ENCODE measurements at regions not wholly inside any gene's neighbourhood (a gene's known extent, or its start where the extent isn't known, plus 50 kb on each side); places are given as distances from the start of the nearest gene placed in this dataset.

- no peak overlapping the region for H3K9ac ChIP-seq (ENCODE audit: low read depth in 1 of 2, low read length in 2 of 2)
- no peaks in the 10 kb centered on the region for H3K36me3 ChIP-seq (ENCODE audit: control insufficient read depth in 4 of 4, insufficient read depth in 3 of 4, low read depth in 1 of 4, low read length in 3 of 4)
- H3K4me1 ChIP-seq (ENCODE audit: control insufficient read depth in 4 of 4, insufficient read depth in 4 of 4, low read length in 3 of 4) = no peaks in the 10 kb centered on the region
- H3K4me3 ChIP-seq (ENCODE audit: low read depth in 1 of 3, low read length in 3 of 3) = no peak overlapping the region
- H3K27me3 ChIP-seq (ENCODE audit: control insufficient read depth in 4 of 4, insufficient read depth in 4 of 4, low read length in 3 of 4) = no peaks in the 10 kb centered on the region
- no peaks in the 10 kb centered on the region for H3K9me3 ChIP-seq (ENCODE audit: control insufficient read depth in 4 of 4, low read length in 3 of 4)
- TF ChIP-seq GABPA (IDR thresholded peaks at IDR 0.05 in 1 of 2, conservative IDR thresholded peaks at IDR 0.05 in 1 of 2) (no peak), RXRA (IDR thresholded peaks at IDR 0.05) (no peak)
- no peak for DNase-seq (ENCODE audit: low spot score)
- H3K27ac ChIP-seq (ENCODE audit: low read depth in 1 of 2, low read length in 2 of 2) = no peak overlapping the region
- WGBS = 40% methylated on average over 1 of the region's 1 CpG
Measured at GRCh38 chr13:76043874-76044273, 407.7 kb downstream of the LMO7 start.

GRCh38 chr13:76038920-76039716 lies 403.0 kb downstream of the LMO7 start:
- no peak for TF ChIP-seq JUND (IDR thresholded peaks at IDR 0.05)
- TF ChIP-seq HNF4A (conservative IDR thresholded peaks at IDR 0.05) = no peak
- TF ChIP-seq GABPA (IDR thresholded peaks at IDR 0.05 in 1 of 2, conservative IDR thresholded peaks at IDR 0.05 in 1 of 2) = no peak
- TF ChIP-seq EGR1 (IDR thresholded peaks at IDR 0.05; ENCODE audit: low read depth in 2 of 2) = no peak
- TF ChIP-seq NR2F2 (IDR thresholded peaks at IDR 0.05) = no peak
- TF ChIP-seq TAF1 (conservative IDR thresholded peaks at IDR 0.05) = no peak

GRCh38 chr13:76036176-76036575 lies 400.0 kb downstream of the LMO7 start:
- no peak for DNase-seq (ENCODE audit: low spot score)
- 34% methylated on average over 1 of the region's 1 CpG for WGBS
- Histone ChIP-seq H3K27me3 (ENCODE audit: control insufficient read depth in 4 of 4, insufficient read depth in 4 of 4, low read length in 3 of 4) (peaks cover 0 to 3% (median 0%) of the 10 kb centered on the region in 4 donors), H3K36me3 (ENCODE audit: control insufficient read depth in 4 of 4, insufficient read depth in 3 of 4, low read depth in 1 of 4, low read length in 3 of 4) (no peaks in the 10 kb centered on the region), H3K9me3 (ENCODE audit: control insufficient read depth in 4 of 4, low read length in 3 of 4) (no peaks in the 10 kb centered on the region), H3K27ac (ENCODE audit: low read depth in 1 of 2, low read length in 2 of 2) (no peak overlapping the region), H3K4me3 (ENCODE audit: low read depth in 1 of 3, low read length in 3 of 3) (no peak overlapping the region), H3K9ac (ENCODE audit: low read depth in 1 of 2, low read length in 2 of 2) (no peak overlapping the region), H3K4me1 (ENCODE audit: control insufficient read depth in 4 of 4, insufficient read depth in 4 of 4, low read length in 3 of 4) (no peaks in the 10 kb centered on the region)
- TF ChIP-seq CTCF (IDR thresholded peaks at IDR 0.05; ENCODE audit: low read depth, low read length, missing input control) = no peak

More at GRCh38 chr13:76038920-76039716, 403.0 kb downstream of the LMO7 start:
- DNase-seq (ENCODE audit: low spot score) = no peak
- Histone ChIP-seq H3K9ac (ENCODE audit: low read depth in 1 of 2, low read length in 2 of 2) (no peak overlapping the region), H3K4me1 (ENCODE audit: control insufficient read depth in 4 of 4, insufficient read depth in 4 of 4, low read length in 3 of 4) (no peaks in the 10 kb centered on the region), H3K27ac (ENCODE audit: low read depth in 1 of 2, low read length in 2 of 2) (no peak overlapping the region), H3K9me3 (ENCODE audit: control insufficient read depth in 4 of 4, low read length in 3 of 4) (no peaks in the 10 kb centered on the region), H3K27me3 (ENCODE audit: control insufficient read depth in 4 of 4, insufficient read depth in 4 of 4, low read length in 3 of 4) (peaks cover 0 to 3% (median 0%) of the 10 kb centered on the region in 4 donors), H3K36me3 (ENCODE audit: control insufficient read depth in 4 of 4, insufficient read depth in 3 of 4, low read depth in 1 of 4, low read length in 3 of 4) (no peaks in the 10 kb centered on the region), H3K4me3 (ENCODE audit: low read depth in 1 of 3, low read length in 3 of 3) (no peak overlapping the region)
- 62% methylated on average over 3 of the region's 3 CpGs for WGBS

GRCh38 chr13:76035711-76036110 lies 399.6 kb downstream of the LMO7 start:
- no peaks in the 10 kb centered on the region for H3K4me1 ChIP-seq (ENCODE audit: control insufficient read depth in 4 of 4, insufficient read depth in 4 of 4, low read length in 3 of 4)
- TF ChIP-seq ATF3 (IDR thresholded peaks at IDR 0.05) (no peak), YY1 (IDR thresholded peaks at IDR 0.05) (no peak), JUND (IDR thresholded peaks at IDR 0.05) (no peak), SP1 (IDR thresholded peaks at IDR 0.05) (no peak), RXRA (IDR thresholded peaks at IDR 0.05) (no peak), HNF4A (conservative IDR thresholded peaks at IDR 0.05) (no peak), REST (IDR thresholded peaks at IDR 0.05) (no peak), NR2F2 (IDR thresholded peaks at IDR 0.05) (no peak), CTCF (IDR thresholded peaks at IDR 0.05; ENCODE audit: low read depth, low read length, missing input control) (no peak), FOXA1 (IDR thresholded peaks at IDR 0.05) (no peak), EGR1 (IDR thresholded peaks at IDR 0.05; ENCODE audit: low read depth in 2 of 2) (no peak)
- H3K36me3 ChIP-seq (ENCODE audit: control insufficient read depth in 4 of 4, insufficient read depth in 3 of 4, low read depth in 1 of 4, low read length in 3 of 4) = no peaks in the 10 kb centered on the region
- WGBS = 50% methylated on average over 1 of the region's 1 CpG
- no peak overlapping the region for H3K27ac ChIP-seq (ENCODE audit: low read depth in 1 of 2, low read length in 2 of 2)
- DNase-seq (ENCODE audit: low spot score) = no peak
- no peak overlapping the region for H3K4me3 ChIP-seq (ENCODE audit: low read depth in 1 of 3, low read length in 3 of 3)
- H3K27me3 ChIP-seq (ENCODE audit: control insufficient read depth in 4 of 4, insufficient read depth in 4 of 4, low read length in 3 of 4) = peaks cover 0 to 3% (median 0%) of the 10 kb centered on the region in 4 donors
- no peak overlapping the region for H3K9ac ChIP-seq (ENCODE audit: low read depth in 1 of 2, low read length in 2 of 2)
- H3K9me3 ChIP-seq (ENCODE audit: control insufficient read depth in 4 of 4, low read length in 3 of 4) = no peaks in the 10 kb centered on the region

Measured in liver (tissue), 8 donors.